Fibroblast of pulmonary artery (primary cell): ENCODE measurements at regions not wholly inside any gene's neighbourhood (a gene's known extent, or its start where the extent isn't known, plus 50 kb on each side); places are given as distances from the start of the nearest gene placed in this dataset.

Experiments
- DNase-seq: peaks from one replicate; pipeline ENCODE4 v3.0.0-alpha.2; 2010; ENCODE audit warnings: low read depth
- H3K4me3 ChIP-seq: replicated peaks from 2 replicates; pipeline ENCODE4 v1.5.1; 2011; ENCODE audit warnings: low read depth, mild to moderate bottlenecking, control low read depth, low read length, moderate library complexity
- CTCF ChIP-seq: IDR thresholded peaks from 2 replicates; pipeline ENCODE4 v1.5.1; 2011; ENCODE audit warnings: mild to moderate bottlenecking, control low read depth, low read length, inconsistent platforms; ENCODE audit errors: missing control alignments

GRCh38 chr6:50301307-50301706, 251.6 kb upstream of the DEFB112 start:
- TF ChIP-seq CTCF = no peak
- no peak for DNase-seq
- no peak overlapping the region for H3K4me3 ChIP-seq

- H3K4me3 ChIP-seq = no peak overlapping the region
- DNase-seq = no peak
- TF ChIP-seq CTCF = no peak
These were observed 255.9 kb upstream of the DEFB112 start for GRCh38 chr6:50305660-50306059.

GRCh38 chr6:50318536-50318935, 268.8 kb upstream of the DEFB112 start:
- no peak for TF ChIP-seq CTCF
- DNase-seq = no peak
- H3K4me3 ChIP-seq = no peak overlapping the region

- no peak for DNase-seq
- H3K4me3 ChIP-seq = no peak overlapping the region
- TF ChIP-seq CTCF = no peak
These were observed 280.6 kb upstream of the DEFB112 start for GRCh38 chr6:50330347-50330746.

GRCh38 chr6:50330963-50331362, 281.2 kb upstream of the DEFB112 start:
- TF ChIP-seq CTCF = no peak
- no peak for DNase-seq
- no peak overlapping the region for H3K4me3 ChIP-seq

GRCh38 chr6:50333696-50334095, 284.0 kb upstream of the DEFB112 start:
- no peak overlapping the region for H3K4me3 ChIP-seq
- no peak for DNase-seq
- TF ChIP-seq CTCF = no peak

GRCh38 chr6:50337532-50338122, 287.9 kb upstream of the DEFB112 start:
- no peak for TF ChIP-seq CTCF
- H3K4me3 ChIP-seq = no peak overlapping the region
- DNase-seq = no peak
